ENCODE measurements at regions not wholly inside any gene's neighbourhood (a gene's known extent, or its start where the extent isn't known, plus 50 kb on each side); places are given as distances from the start of the nearest gene placed in this dataset.
"Not testable (repeated sequence)": the region's sequence is repeated elsewhere in the genome, so short reads cannot be mapped to it uniquely, and the experiment has no call there.

GRCh38 chr10:2920168-2920567, 147.2 kb upstream of the PFKP start:
- DNase-seq (ENCODE audit: low spot score): no peak

GRCh38 chr10:2919016-2919415, 148.3 kb upstream of the PFKP start:
- DNase-seq (ENCODE audit: low spot score): no peak

- DNase-seq (ENCODE audit: low spot score): no peak
Observed at GRCh38 chr10:2918489-2918888, 148.9 kb upstream of the PFKP start.

- no peak for DNase-seq (ENCODE audit: low spot score)
Observed at GRCh38 chr10:2917926-2918325, 149.4 kb upstream of the PFKP start.

- DNase-seq (ENCODE audit: low spot score): no peak
Observed at GRCh38 chr10:2915412-2915811, 151.9 kb upstream of the PFKP start.

- no peak for DNase-seq (ENCODE audit: low spot score)
Observed at GRCh38 chr10:2914741-2915140, 152.6 kb upstream of the PFKP start.

GRCh38 chr10:2913474-2913873, 153.9 kb upstream of the PFKP start:
- no peak for DNase-seq (ENCODE audit: low spot score)

GRCh38 chr10:2910656-2911055, 156.7 kb upstream of the PFKP start:
- DNase-seq (ENCODE audit: low spot score): no peak

- DNase-seq (ENCODE audit: low spot score): no peak
Observed at GRCh38 chr10:2909921-2910320, 157.4 kb upstream of the PFKP start.

GRCh38 chr10:2908851-2909630, 158.3 kb upstream of the PFKP start:
- no peak for DNase-seq (ENCODE audit: low spot score)

- no peak for DNase-seq (ENCODE audit: low spot score)
Observed at GRCh38 chr10:2906974-2907373, 160.4 kb upstream of the PFKP start.

- DNase-seq (ENCODE audit: low spot score): no peak
Observed at GRCh38 chr10:2905851-2906250, 161.5 kb upstream of the PFKP start.

- DNase-seq (ENCODE audit: low spot score): no peak
Observed at GRCh38 chr10:2900530-2900929, 166.8 kb upstream of the PFKP start.

- DNase-seq (ENCODE audit: low spot score): no peak
Observed at GRCh38 chr10:2899246-2899951, 167.9 kb upstream of the PFKP start.

GRCh38 chr10:2898509-2898860, 168.9 kb upstream of the PFKP start:
- DNase-seq (ENCODE audit: low spot score): no peak

GRCh38 chr10:2897619-2898508, 169.5 kb upstream of the PFKP start:
- DNase-seq (ENCODE audit: low spot score): no peak

GRCh38 chr10:2896334-2896733, 171.0 kb upstream of the PFKP start:
- not testable (repeated sequence) for DNase-seq (ENCODE audit: low spot score)

GRCh38 chr10:2895594-2896196, 171.7 kb upstream of the PFKP start:
- DNase-seq (ENCODE audit: low spot score): no peak

- no peak for DNase-seq (ENCODE audit: low spot score)
Observed at GRCh38 chr10:2893991-2894390, 173.4 kb upstream of the PFKP start.

- no peak for DNase-seq (ENCODE audit: low spot score)
Observed at GRCh38 chr10:2893158-2893845, 174.0 kb upstream of the PFKP start.

- DNase-seq (ENCODE audit: low spot score): no peak
Observed at GRCh38 chr10:2891770-2892124, 175.6 kb upstream of the PFKP start.
